GM10248 (cell line): ENCODE measurements at regions not wholly inside any gene's neighbourhood (a gene's known extent, or its start where the extent isn't known, plus 50 kb on each side); places are given as distances from the start of the nearest gene placed in this dataset.
"Not testable (repeated sequence)": the region's sequence is repeated elsewhere in the genome, so short reads cannot be mapped to it uniquely, and the experiment has no call there.

ENCODE experiments used
- CTCF ChIA-PET: fragments of 300-600 bp; sonication (Branson Sonifier 250); formaldehyde crosslinking; extraction: SDS; loops from one replicate; lab custom pipeline; 2021; ENCODE audit warnings: antibody characterized with exemption; lab: Yijun Ruan, JAX
- POLR2A ChIA-PET: fragments of 350-650 bp; sonication (Branson Sonifier 250); formaldehyde crosslinking; extraction: SDS; loops from one replicate; lab custom pipeline; 2020; ENCODE audit warnings: antibody characterized with exemption; lab: Yijun Ruan, JAX
- DNase-seq: peaks from one replicate; pipeline ENCODE4 v3.0.0; 2012; ENCODE audit errors: extremely low spot score
- TF ChIP-seq, protein P1 (sequence below): IDR thresholded peaks from 2 replicates; pipeline ENCODE4 v1.5.1; 2012; ENCODE audit warnings: mild to moderate bottlenecking, low read depth; ENCODE audit errors: extremely low read depth, missing control alignments, control extremely low read depth

GRCh38 chr3:130827486-130827885 is 66.4 kb upstream of the ATP2C1 start:
- CTCF ChIA-PET = interaction anchor here (0.9 kb wide), 1 partner anchor 11 kb away, joined by 3 read pairs; no protein-coding TSS in a partner anchor
- POLR2A ChIA-PET = no interaction called here
- no peak for DNase-seq
- TF ChIP-seq, protein P1, sequence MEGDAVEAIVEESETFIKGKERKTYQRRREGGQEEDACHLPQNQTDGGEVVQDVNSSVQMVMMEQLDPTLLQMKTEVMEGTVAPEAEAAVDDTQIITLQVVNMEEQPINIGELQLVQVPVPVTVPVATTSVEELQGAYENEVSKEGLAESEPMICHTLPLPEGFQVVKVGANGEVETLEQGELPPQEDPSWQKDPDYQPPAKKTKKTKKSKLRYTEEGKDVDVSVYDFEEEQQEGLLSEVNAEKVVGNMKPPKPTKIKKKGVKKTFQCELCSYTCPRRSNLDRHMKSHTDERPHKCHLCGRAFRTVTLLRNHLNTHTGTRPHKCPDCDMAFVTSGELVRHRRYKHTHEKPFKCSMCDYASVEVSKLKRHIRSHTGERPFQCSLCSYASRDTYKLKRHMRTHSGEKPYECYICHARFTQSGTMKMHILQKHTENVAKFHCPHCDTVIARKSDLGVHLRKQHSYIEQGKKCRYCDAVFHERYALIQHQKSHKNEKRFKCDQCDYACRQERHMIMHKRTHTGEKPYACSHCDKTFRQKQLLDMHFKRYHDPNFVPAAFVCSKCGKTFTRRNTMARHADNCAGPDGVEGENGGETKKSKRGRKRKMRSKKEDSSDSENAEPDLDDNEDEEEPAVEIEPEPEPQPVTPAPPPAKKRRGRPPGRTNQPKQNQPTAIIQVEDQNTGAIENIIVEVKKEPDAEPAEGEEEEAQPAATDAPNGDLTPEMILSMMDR = no peak

DNA sequence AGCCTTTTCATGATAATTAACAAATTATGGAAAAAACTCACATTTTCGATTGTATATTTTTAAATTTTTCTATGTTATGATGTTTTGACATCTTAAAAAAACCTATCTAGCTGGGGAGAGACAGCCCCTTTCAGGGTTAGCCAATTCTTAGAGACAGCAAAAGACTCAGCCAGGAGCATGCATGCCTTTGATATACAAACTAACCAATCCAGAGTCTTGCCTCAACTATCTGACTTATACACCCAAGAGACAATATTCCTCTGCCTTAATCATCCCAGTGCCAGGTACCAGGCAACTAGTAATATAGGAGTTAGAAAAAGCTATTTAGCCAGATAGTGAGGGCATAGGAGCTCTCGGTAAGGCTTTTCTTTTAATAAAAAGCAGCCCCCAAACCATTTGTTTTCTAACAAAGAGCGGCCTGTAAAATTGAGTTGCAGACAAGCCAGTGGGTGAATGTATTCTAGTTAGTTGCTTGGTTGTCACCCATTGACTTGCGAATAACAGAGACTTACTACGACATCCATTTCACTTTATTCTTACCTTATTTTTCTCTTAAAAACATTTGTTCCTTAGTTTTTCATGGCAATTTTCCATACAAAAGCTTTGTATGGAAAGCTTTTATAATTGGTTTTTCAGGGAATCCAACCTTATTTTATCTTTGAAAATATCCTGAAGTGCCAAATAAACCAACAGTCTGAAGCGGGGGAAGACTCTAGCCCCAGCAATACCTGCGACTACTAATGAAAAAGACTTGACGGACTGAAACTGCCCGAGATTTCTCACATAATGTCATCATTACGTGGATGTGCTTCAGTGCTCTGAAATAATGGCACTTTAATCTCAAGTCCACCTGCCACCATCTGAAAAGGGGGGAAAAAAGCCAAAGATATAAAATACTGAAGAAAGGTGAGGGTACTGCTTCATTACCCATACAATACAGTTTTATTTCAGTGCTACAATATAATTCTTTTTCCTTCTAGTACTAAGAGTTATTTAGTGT is 64.6 kb upstream of the ATP2C1 start:
- POLR2A ChIA-PET = no interaction called here
- no peak for DNase-seq
- CTCF ChIA-PET = interaction anchor here (1.2 to 1.8 kb wide), 2 partner anchors 18 to 64 kb away, joined by 3 to 4 read pairs; partner anchors contain the start of gene ATP2C1
- TF ChIP-seq, protein P1 = no peak

GRCh38 chr3:130831719-130832400 is 62.0 kb upstream of the ATP2C1 start:
- ChIA-PET POLR2A (no interaction called here), CTCF (interaction anchor here (1.4 to 1.5 kb wide), 2 partner anchors 11 to 54 kb away, joined by 3 to 4 read pairs; no protein-coding TSS in a partner anchor)
- TF ChIP-seq, protein P1 = no peak
- DNase-seq = no peak

- DNase-seq, POLR2A ChIA-PET: not testable (repeated sequence)
- CTCF ChIA-PET = interaction anchor here (1.4 to 1.7 kb wide), 2 partner anchors 12 to 55 kb away, joined by 3 to 4 read pairs; no protein-coding TSS in a partner anchor
Observed at GRCh38 chr3:130832401-130832746, 61.5 kb upstream of the ATP2C1 start.

GRCh38 chr3:130834476-130834875 is 59.4 kb upstream of the ATP2C1 start:
- TF ChIP-seq, protein P1 = no peak
- POLR2A ChIA-PET = no interaction called here
- DNase-seq = no peak
- CTCF ChIA-PET = no interaction called here

- no peak for DNase-seq
- POLR2A ChIA-PET = no interaction called here
- CTCF ChIA-PET = no interaction called here
- TF ChIP-seq, protein P1 = no peak
Observed at GRCh38 chr3:130835483-130835882, 58.4 kb upstream of the ATP2C1 start.
